Endothelial cell (in vitro differentiated cells): ENCODE measurements at regions not wholly inside any gene's neighbourhood (a gene's known extent, or its start where the extent isn't known, plus 50 kb on each side); places are given as distances from the start of the nearest gene placed in this dataset.

Experiments
- DNase-seq: peaks from one replicate; pipeline ENCODE4 v3.0.0; 2021; ENCODE audit warnings: low spot score
- H3K27ac Mint-ChIP-seq: one replicate; pipeline ENCODE4 v1.8.0; 2021; ENCODE audit warnings: mixed read lengths, inconsistent platforms; ENCODE audit not compliant: unreplicated experiment
- H3K27me3 Mint-ChIP-seq: one replicate; pipeline ENCODE4 v1.8.0; 2021; ENCODE audit warnings: mild to moderate bottlenecking, moderate library complexity, mixed read lengths, inconsistent platforms; ENCODE audit not compliant: unreplicated experiment
- H3K36me3 Mint-ChIP-seq: one replicate; pipeline ENCODE4 v1.8.0; 2021; ENCODE audit warnings: mild to moderate bottlenecking, low read depth, mixed read lengths, inconsistent platforms; ENCODE audit not compliant: unreplicated experiment
- H3K4me1 Mint-ChIP-seq: one replicate; pipeline ENCODE4 v1.8.0; 2021; ENCODE audit warnings: mild to moderate bottlenecking, mixed read lengths, inconsistent platforms; ENCODE audit not compliant: unreplicated experiment
- H3K4me3 Mint-ChIP-seq: one replicate; pipeline ENCODE4 v1.8.0; 2021; ENCODE audit warnings: mild to moderate bottlenecking, mixed read lengths, inconsistent platforms; ENCODE audit not compliant: unreplicated experiment
- H3K9me3 Mint-ChIP-seq: one replicate; pipeline ENCODE4 v1.8.0; 2021; ENCODE audit warnings: mixed read lengths, inconsistent platforms; ENCODE audit not compliant: unreplicated experiment
- CTCF ChIP-seq: fragments of 200-600 bp; sonication (generic); IDR thresholded peaks from one replicate; pipeline ENCODE4 v1.5.0; 2021; ENCODE audit warnings: antibody characterized with exemption; ENCODE audit not compliant: unreplicated experiment

GRCh38 chr10:128247576-128247975 is 121.4 kb upstream of the MKI67 start:
- Mint-ChIP-seq H3K9me3 (no peaks in the 10 kb centered on the region), H3K27ac (no peak overlapping the region), H3K4me3 (no peak overlapping the region), H3K36me3 (no peaks in the 10 kb centered on the region), H3K4me1 (no peaks in the 10 kb centered on the region), H3K27me3 (peaks cover 5% of the 10 kb centered on the region)
- DNase-seq: no peak
- TF ChIP-seq CTCF: no peak

GRCh38 chr10:128254476-128254875 is 128.3 kb upstream of the MKI67 start:
- no peaks in the 10 kb centered on the region for H3K36me3 Mint-ChIP-seq
- H3K4me3 Mint-ChIP-seq: no peak overlapping the region
- no peak for DNase-seq
- H3K27ac Mint-ChIP-seq: no peak overlapping the region
- no peaks in the 10 kb centered on the region for H3K9me3 Mint-ChIP-seq
- TF ChIP-seq CTCF: no peak
- no peaks in the 10 kb centered on the region for H3K27me3 Mint-ChIP-seq
- H3K4me1 Mint-ChIP-seq: peaks cover 19% of the 10 kb centered on the region

GRCh38 chr10:128257428-128257827 is 131.2 kb upstream of the MKI67 start:
- DNase-seq: no peak
- Mint-ChIP-seq H3K27me3 (peaks cover 2% of the 10 kb centered on the region), H3K27ac (no peak overlapping the region), H3K36me3 (no peaks in the 10 kb centered on the region), H3K4me1 (peaks cover 19% of the 10 kb centered on the region), H3K9me3 (no peaks in the 10 kb centered on the region), H3K4me3 (no peak overlapping the region)
- TF ChIP-seq CTCF: no peak

- no peak overlapping the region for H3K27ac Mint-ChIP-seq
- peaks cover 2% of the 10 kb centered on the region for H3K27me3 Mint-ChIP-seq
- no peaks in the 10 kb centered on the region for H3K36me3 Mint-ChIP-seq
- no peak overlapping the region for H3K4me3 Mint-ChIP-seq
- no peak for TF ChIP-seq CTCF
- peaks cover 19% of the 10 kb centered on the region for H3K4me1 Mint-ChIP-seq
- no peaks in the 10 kb centered on the region for H3K9me3 Mint-ChIP-seq
- DNase-seq: no peak
Observed at GRCh38 chr10:128258421-128258976, 132.3 kb upstream of the MKI67 start.

GRCh38 chr10:128263891-128264688 is 137.9 kb upstream of the MKI67 start:
- Mint-ChIP-seq H3K4me1 (no peaks in the 10 kb centered on the region), H3K27me3 (peaks cover 2% of the 10 kb centered on the region), H3K27ac (no peak overlapping the region), H3K4me3 (no peak overlapping the region), H3K36me3 (no peaks in the 10 kb centered on the region), H3K9me3 (no peaks in the 10 kb centered on the region)
- peak; percentile 64 for TF ChIP-seq CTCF
- DNase-seq: peak; percentile 78
